Activated CD8-positive, alpha-beta memory T cell treated with anti-CD3 and anti-CD28 coated beads for 1 hour (primary cell): ENCODE measurements at regions not wholly inside any gene's neighbourhood (a gene's known extent, or its start where the extent isn't known, plus 50 kb on each side); places are given as distances from the start of the nearest gene placed in this dataset.
"Not testable (repeated sequence)": the region's sequence is repeated elsewhere in the genome, so short reads cannot be mapped to it uniquely, and the experiment has no call there.

Source experiments
- DNase-seq, 2 donors: peaks; one replicate each; pipeline ENCODE4 v3.0.0-alpha.2; 2020; ENCODE audit warnings: low read depth in 1 of 2; ENCODE audit errors: extremely low read depth in 1 of 2

DNA sequence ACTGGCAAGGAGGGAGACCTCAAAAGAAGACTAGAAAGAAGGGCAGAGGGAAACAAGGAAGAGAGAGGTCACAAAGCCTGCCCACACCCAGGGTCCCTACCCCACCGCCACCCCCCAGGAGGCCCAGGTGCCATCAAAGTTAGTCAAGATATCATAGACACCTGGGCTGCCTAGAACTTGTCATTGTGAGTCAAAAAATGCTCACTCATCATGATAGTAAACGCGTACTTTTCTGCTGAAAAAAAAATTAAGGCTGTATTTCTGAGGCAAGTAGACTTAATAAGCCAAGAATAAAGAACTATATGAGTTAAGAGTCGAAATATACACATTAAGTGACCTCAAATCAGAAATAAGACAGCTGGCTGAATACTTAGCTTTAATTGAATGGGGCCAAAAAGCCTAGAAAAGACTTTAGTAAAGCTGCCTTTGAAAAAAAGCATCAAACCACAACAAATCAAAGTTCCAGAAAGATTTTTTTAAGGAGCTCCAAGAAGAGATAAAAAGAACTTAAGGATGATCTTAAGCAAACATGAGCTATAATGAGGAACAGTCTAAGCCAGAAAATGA, 415.5 kb upstream of the PPP2R3A start:
- DNase-seq = no peak

GRCh38 chr3:135556174-135556573, 409.4 kb upstream of the PPP2R3A start:
- DNase-seq = no peak

DNA sequence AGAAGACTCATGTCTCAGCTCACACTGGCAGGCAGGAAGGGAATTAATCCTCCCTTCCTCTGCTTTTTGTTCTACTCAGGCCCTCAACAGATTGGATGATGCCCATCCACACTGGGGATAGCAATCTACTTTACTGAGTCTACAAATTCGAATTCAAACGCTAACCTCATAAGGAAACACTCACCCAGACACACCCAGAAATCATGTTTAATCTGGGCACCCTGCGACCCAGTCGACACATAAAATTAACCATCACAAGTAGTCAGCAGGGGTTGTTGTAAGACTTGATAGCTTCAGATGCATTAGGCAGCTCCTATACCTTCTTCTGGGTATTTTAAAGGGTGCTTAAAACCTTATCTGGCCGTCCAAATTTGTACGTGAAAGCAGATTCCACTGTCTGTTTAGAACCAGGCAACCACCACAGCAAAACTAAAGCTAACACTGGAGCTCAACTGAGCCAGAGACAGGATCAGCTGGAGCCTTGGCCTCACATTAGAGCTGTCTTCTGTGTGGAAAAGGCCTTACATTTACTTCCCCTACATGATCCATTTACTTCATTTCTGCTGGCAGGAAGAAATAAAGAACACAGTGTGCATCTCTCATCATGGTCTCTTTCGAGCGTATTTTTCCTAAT, 407.3 kb upstream of the PPP2R3A start:
- no peak for DNase-seq

DNA sequence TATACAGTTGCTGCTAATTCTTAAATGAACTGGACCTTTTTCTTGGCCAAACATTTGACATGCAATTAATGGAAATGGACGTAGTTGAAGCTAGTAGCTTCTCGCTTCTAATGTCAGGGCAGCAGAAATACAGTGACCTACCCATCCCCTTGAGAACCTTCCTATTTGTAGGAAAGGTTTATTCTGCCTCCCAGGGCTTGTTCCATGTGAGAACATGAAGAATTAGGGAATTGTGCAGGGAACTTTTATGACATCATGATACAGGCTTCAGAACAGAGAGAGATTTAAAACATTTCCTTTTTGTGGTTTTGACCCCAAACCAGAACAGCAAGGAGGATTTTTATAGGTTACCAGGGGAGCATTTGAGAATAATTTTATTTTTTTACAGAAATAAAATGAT, 406.6 kb upstream of the PPP2R3A start:
- DNase-seq = no peak

DNA sequence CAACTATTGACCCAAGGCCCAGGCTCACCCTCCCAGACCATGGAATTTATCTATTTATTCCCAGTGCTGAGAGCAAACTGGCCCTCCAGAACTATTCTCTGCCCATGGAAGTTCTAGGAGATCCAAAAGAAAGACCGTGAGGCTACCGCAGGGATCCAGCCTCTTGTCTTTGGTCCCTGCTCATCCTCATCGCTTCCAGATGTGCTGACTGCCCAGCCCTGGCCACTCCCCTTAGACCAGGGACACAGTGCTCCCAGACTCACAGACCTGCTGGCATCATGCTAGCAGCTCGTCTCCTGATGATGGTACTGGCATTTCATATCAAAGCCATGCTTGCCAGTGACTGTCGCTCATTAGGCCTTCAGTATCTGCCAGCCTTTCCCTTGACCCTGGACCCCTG, 405.7 kb upstream of the PPP2R3A start:
- DNase-seq = no peak

- no peak for DNase-seq
Observed at GRCh38 chr3:135560847-135561246, 404.7 kb upstream of the PPP2R3A start.

DNA sequence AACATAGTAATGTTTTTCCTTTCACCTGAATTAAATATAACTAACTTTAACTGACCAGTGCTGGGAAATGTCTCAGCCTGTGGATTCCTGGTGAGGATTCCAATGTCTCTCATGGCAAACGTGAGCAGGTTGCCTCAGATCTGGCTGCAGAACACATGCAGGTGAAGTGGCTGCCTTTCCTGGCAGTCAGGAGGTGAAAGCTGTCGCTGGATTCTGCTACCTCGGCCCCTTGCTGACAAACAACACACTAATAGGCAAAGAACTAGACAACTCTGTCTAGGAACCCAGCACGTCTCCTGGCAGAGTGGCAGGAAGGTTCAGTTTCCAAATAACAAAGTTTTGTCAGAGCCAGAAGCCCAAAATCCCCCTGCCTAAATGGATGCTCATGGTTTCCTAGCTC, 400.8 kb upstream of the PPP2R3A start:
- DNase-seq = no peak

DNA sequence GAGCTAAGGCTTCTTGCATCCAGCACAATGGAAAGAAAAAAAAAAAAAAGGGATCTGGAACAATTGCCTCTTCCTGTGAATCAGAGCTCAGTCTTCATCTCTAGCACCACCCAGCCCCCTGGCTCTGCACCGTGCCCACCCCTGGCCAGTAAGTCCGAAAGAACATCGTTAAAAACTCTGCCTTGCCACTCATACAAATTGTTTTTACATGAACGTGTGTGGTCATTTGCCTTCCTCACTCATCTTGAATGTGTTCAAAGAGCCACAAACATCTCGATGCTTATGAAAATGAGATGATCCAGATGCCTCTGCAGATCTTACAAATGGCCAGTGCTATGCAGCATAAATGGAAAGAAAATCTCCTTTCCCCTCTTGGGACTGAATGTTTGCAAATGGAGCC, 400.0 kb upstream of the PPP2R3A start:
- DNase-seq = no peak

DNA sequence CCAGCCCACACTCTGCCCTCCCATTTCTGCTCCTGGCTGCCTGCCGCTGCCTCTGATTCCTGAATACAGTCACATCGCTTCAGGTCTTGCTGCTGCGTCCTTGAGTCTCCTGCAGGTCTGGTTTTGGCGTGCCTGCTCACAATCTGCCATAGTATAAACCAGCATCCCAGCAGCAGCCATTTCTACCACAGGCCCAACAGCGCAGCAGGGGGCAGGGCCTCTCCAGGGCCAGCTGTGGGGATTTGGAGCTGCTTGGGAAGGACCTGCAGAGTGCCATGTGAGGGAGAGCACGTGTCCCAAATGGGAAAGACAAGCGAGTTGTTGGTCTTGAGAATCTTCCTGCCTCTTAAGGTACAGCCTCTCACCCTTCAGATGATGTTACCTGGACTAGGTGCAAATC, 398.3 kb upstream of the PPP2R3A start:
- no peak for DNase-seq

- DNase-seq = no peak
Observed at GRCh38 chr3:135576751-135577150, 388.8 kb upstream of the PPP2R3A start.

- no peak for DNase-seq
Observed at GRCh38 chr3:135581806-135582205, 383.7 kb upstream of the PPP2R3A start.

GRCh38 chr3:135582800-135583199, 382.7 kb upstream of the PPP2R3A start:
- DNase-seq = no peak

- no peak for DNase-seq
Observed at GRCh38 chr3:135596563-135596962, 369.0 kb upstream of the PPP2R3A start.

- DNase-seq = no peak
Observed at GRCh38 chr3:135597855-135598254, 367.7 kb upstream of the PPP2R3A start.

DNA sequence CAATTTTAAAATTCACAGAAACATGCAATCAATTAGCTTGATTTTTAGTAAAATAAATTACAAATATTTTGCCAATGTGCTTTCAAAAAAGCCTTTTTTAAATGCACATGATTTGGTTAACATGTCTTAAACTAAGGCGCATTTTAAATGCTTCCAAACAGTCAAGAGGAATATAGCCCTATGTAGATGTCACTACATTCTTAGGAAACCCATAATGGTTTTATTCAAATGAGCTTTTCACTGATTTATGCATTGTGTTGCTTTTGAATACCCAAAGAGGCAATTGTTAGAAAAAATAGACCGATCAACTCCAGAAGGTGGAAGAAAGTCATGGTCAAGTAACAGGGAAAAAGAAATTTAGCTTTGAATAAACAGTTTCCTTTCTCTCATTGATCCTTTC, 366.9 kb upstream of the PPP2R3A start:
- DNase-seq = no peak

DNA sequence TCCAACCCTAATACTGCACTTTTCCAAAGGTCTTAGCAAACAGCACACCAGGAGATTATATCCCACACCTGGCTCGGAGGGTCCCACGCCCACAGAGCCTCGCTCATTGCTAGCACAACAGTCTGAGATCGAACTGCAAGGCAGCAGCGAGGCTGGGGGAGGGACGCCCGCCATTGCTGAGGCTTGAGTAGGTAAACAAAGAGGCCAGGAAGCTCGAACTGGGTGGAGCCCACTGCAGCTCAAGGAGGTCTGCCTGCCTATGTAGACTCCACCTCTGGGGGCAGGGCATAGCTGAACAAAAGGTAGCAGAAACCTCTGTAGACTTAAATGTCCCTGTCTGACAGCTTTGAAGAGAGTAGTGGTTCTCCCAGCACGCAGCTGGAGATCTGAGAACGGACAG, 361.0 kb upstream of the PPP2R3A start:
- DNase-seq = not testable (repeated sequence)

- DNase-seq = no peak
Observed at GRCh38 chr3:135618123-135618522, 347.4 kb upstream of the PPP2R3A start.

- DNase-seq = no peak
Observed at GRCh38 chr3:135621184-135621920, 344.2 kb upstream of the PPP2R3A start.

DNA sequence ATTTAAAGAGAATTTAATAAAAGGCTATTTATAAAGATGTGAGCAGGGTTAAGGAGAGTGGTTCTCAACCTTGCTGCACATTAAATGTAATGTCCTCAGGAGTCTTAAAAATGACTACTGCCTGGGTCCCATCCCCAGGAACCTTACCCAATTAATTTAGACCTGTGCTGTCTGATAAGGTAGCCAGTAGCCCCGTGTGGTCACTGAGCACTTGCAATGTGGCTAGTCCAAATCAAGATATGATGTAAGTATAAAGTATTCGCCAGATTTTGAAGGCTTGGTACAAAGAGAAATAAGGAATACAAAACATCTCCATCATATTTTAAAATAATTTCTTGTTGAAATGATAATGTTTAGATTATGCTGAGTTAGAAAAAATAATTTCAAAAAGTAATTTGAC, 343.3 kb upstream of the PPP2R3A start:
- DNase-seq = no peak

DNA sequence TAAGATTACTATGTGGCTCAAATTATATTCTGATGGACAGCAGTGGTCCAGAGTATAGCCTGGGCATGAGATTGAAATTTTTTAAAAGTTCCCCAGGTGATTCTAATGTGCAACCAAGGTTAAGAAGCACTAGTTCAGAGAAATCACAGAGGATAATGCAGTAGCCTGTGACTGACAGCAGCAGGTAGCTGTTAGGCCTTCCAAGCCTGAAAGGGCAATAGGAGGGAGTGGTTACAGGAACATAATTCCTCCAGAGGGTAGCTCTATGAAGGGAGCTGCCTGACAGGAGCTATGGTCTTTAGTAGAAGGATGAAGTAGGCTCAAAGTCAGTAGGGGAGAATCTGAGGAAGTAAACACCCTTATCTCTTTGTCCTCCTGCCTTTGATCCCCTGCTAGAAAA, 342.9 kb upstream of the PPP2R3A start:
- DNase-seq = no peak

DNA sequence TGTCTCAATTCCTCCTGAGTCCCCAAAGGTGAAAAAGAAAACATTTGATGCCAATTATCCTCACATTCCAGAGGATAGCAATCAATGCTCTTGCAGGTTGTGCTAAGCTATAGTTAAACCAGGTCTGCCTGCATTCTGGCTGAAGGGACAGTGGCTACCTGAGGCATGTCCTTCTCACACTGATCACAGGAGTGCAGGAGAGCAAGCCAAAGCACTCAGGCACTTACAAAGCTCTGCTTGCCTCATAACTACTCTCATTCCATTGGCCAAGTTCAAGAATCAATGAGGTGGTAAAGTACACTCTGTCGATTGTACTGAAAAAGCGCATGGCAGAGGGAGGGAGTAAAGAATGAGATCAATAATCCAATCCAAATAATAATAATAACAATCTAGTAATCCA, 342.0 kb upstream of the PPP2R3A start:
- DNase-seq = no peak

DNA sequence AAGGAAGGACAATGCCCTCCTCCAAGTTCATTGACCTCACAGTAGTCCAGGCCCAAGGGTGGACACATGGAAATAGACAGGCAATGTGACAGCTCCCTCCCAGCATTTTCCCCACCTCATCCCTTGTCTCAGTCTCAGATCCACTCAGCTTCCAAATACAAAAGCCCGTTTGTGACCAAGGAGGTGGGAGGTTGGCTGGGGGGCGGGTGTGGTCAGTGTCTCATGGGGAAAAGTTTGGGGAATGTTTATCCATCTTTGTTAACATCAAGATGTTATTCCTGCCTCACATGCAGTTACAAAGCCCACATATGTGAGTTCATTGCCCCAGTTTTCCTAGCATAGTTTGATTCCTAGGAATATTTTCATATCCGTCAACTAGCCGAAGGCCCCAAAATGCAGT, 338.5 kb upstream of the PPP2R3A start:
- no peak for DNase-seq
